ENCODE measurements at regions not wholly inside any gene's neighbourhood (a gene's known extent, or its start where the extent isn't known, plus 50 kb on each side); places are given as distances from the start of the nearest gene placed in this dataset.

DNA sequence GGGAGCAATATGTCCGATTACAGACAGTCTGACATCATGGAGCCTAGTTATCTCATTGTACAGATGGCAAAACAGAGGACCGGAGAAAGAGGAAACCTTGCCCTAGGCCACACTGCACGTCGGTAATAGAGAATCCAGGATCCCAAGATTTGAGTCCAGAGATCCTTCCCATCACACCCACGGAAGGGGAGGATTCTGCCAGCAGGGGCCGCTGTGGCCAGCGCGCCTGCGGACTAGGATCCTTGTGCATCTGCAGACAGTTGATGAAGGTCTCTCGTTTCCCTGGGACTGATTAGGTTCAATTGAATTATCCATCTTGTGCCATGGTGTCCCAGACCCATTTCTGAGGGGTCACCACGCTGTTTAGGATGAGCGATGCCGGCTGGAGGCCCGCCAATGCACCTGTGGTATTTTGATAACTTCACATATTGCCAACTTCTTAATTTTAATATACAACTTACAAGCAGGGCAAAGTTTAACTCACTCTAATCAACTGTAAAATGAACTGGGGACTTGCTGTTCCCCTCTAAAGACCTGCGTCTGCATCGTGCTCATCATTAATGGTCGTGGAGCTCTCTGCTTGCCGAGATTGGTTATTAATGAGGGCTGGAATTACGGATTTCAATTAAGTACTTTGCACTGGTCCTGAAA, 592.7 kb upstream of the BRINP1 start:
- DNase-seq (ENCODE audit: low read depth in 1 of 2, low spot score in 1 of 2) = peak; percentile 47 to 58
- no peaks in the 10 kb centered on the region for H3K36me3 ChIP-seq
- H3K27me3 ChIP-seq = no peaks in the 10 kb centered on the region
- no peaks in the 10 kb centered on the region for H3K4me1 ChIP-seq (ENCODE audit: low read depth)
- H3K27ac ChIP-seq = no peak overlapping the region
- no peaks in the 10 kb centered on the region for H3K9me3 ChIP-seq (ENCODE audit: low read depth)
- TF ChIP-seq, protein P1, sequence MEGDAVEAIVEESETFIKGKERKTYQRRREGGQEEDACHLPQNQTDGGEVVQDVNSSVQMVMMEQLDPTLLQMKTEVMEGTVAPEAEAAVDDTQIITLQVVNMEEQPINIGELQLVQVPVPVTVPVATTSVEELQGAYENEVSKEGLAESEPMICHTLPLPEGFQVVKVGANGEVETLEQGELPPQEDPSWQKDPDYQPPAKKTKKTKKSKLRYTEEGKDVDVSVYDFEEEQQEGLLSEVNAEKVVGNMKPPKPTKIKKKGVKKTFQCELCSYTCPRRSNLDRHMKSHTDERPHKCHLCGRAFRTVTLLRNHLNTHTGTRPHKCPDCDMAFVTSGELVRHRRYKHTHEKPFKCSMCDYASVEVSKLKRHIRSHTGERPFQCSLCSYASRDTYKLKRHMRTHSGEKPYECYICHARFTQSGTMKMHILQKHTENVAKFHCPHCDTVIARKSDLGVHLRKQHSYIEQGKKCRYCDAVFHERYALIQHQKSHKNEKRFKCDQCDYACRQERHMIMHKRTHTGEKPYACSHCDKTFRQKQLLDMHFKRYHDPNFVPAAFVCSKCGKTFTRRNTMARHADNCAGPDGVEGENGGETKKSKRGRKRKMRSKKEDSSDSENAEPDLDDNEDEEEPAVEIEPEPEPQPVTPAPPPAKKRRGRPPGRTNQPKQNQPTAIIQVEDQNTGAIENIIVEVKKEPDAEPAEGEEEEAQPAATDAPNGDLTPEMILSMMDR (IDR thresholded peaks at IDR 0.05; ENCODE audit: low read depth, low read length) = peak; percentile 90
- H3K4me3 ChIP-seq = no peak overlapping the region

DNA sequence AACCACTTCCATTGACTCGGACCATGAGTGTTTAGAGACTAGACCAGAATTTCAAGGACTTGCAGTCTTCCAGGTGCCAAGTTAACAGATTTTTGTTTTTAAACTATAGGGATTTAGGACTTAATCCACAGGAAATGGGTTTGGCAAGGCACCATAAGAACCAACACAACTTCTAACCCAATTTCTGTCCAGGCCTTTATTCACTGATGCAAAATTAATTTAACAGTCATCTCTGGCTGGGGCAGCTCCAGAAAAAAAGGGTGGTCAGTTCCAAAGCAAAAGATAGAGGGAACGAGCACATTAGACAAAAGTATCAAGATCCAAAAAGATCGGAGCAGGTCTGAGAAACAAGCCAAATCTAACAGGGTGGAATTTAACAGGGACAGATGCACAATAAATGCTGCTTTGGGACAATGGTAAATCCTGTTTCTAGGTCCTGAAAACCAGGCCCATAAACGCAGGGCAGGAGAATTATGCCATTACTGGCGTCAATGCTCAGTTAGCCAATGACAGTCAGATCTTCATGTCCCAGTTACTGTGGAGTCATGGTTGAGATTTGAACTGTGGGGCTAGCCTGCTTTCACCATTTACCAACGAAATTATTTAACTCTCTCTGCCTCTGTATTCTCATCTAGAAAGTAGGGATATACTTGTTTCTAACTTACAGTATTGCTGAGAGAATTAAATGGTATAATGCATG, 590.8 kb upstream of the BRINP1 start:
- Histone ChIP-seq H3K27ac (no peak overlapping the region), H3K27me3 (no peaks in the 10 kb centered on the region), H3K4me3 (no peak overlapping the region), H3K36me3 (no peaks in the 10 kb centered on the region), H3K9me3 (ENCODE audit: low read depth) (no peaks in the 10 kb centered on the region), H3K4me1 (ENCODE audit: low read depth) (no peaks in the 10 kb centered on the region)
- DNase-seq (ENCODE audit: low read depth in 1 of 2, low spot score in 1 of 2) = no peak
- TF ChIP-seq, protein P1 (IDR thresholded peaks at IDR 0.05; ENCODE audit: low read depth, low read length) = no peak

DNA sequence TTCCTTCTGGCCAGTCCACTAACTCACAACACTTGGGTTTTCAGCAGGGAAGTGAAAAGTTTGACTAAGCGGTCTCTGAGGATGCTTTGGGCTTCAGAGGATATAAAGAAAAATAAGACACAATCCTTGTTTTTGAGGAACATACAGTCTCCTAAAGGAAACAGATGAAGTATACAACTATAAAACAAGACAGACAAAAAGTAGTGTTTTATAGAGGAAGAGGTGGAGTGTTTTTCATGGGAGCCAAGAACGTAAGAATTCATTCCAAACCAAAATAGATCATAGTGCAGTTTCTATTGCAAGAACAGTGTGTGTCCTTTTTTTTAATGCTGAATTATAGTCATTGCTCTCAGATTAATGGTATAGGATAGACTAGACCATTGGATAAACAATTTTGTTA, 586.9 kb upstream of the BRINP1 start:
- Histone ChIP-seq H3K36me3 (no peaks in the 10 kb centered on the region), H3K27ac (no peak overlapping the region), H3K27me3 (no peaks in the 10 kb centered on the region), H3K9me3 (ENCODE audit: low read depth) (no peaks in the 10 kb centered on the region), H3K4me3 (no peak overlapping the region), H3K4me1 (ENCODE audit: low read depth) (no peaks in the 10 kb centered on the region)
- no peak for DNase-seq (ENCODE audit: low read depth in 1 of 2, low spot score in 1 of 2)
- TF ChIP-seq, protein P1 (IDR thresholded peaks at IDR 0.05; ENCODE audit: low read depth, low read length) = no peak

DNA sequence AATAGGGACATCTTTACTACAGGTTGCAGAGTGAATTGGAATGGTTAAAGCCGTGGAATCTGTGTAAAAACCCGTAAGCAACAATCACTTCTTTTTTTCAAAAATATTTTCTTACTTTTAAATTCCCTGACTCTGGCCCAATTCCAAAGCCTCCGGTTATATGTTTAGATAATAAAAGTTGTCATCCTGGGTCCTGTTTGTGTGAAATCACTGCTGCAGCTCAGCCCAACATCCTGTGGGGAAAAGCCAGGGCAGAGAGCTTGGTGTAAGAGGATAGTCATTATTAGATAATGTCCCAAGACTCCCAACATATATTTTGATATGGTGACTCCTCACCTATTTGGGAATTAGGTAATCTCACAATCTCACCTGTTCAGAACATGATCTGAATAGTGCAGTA, 586.0 kb upstream of the BRINP1 start:
- no peaks in the 10 kb centered on the region for H3K36me3 ChIP-seq
- H3K4me3 ChIP-seq = no peak overlapping the region
- TF ChIP-seq, protein P1 (IDR thresholded peaks at IDR 0.05; ENCODE audit: low read depth, low read length) = no peak
- H3K4me1 ChIP-seq (ENCODE audit: low read depth) = no peaks in the 10 kb centered on the region
- DNase-seq (ENCODE audit: low read depth in 1 of 2, low spot score in 1 of 2) = no peak
- no peak overlapping the region for H3K27ac ChIP-seq
- H3K27me3 ChIP-seq = no peaks in the 10 kb centered on the region
- no peaks in the 10 kb centered on the region for H3K9me3 ChIP-seq (ENCODE audit: low read depth)

DNA sequence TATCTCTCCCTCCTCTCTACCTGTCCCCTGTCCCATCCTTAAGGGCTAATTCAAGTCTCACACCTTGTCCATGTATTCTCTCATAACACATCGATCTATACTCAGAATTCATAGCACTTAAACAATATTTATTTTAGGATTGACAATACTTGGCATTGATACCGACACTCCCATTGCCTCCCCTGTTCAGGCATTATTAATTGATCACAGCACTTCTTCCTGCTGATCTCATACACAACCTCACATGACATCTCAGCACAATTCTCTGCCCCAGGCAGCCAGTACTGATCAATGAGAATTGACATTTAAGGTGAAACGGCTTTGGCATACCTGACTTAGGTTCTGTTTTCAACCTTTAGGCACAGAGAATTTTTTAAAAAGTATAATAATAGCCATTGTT, 582.4 kb upstream of the BRINP1 start:
- TF ChIP-seq, protein P1 (IDR thresholded peaks at IDR 0.05; ENCODE audit: low read depth, low read length) = no peak
- Histone ChIP-seq H3K36me3 (no peaks in the 10 kb centered on the region), H3K27me3 (no peaks in the 10 kb centered on the region), H3K4me1 (ENCODE audit: low read depth) (no peaks in the 10 kb centered on the region), H3K4me3 (no peak overlapping the region), H3K27ac (no peak overlapping the region), H3K9me3 (ENCODE audit: low read depth) (no peaks in the 10 kb centered on the region)
- no peak for DNase-seq (ENCODE audit: low read depth in 1 of 2, low spot score in 1 of 2)

Data from cardiac muscle cell (in vitro differentiated cells and primary cell).